ENCODE measurements at regions not wholly inside any gene's neighbourhood (a gene's known extent, or its start where the extent isn't known, plus 50 kb on each side); places are given as distances from the start of the nearest gene placed in this dataset.
"Not testable (repeated sequence)": the region's sequence is repeated elsewhere in the genome, so short reads cannot be mapped to it uniquely, and the experiment has no call there.

- not testable (repeated sequence) for DNase-seq
Measured at GRCh38 chr4:65998807-65999517, 328.7 kb upstream of the EPHA5 start.

GRCh38 chr4:65983061-65983460 lies 312.8 kb upstream of the EPHA5 start:
- peak; percentile 29 for DNase-seq

GRCh38 chr4:65976287-65976686 lies 306.0 kb upstream of the EPHA5 start:
- no peak for DNase-seq

GRCh38 chr4:65973186-65973585 lies 302.9 kb upstream of the EPHA5 start:
- DNase-seq = no peak

GRCh38 chr4:65971686-65972085 lies 301.4 kb upstream of the EPHA5 start:
- no peak for DNase-seq

- no peak for DNase-seq
Measured at GRCh38 chr4:65968831-65969558, 298.7 kb upstream of the EPHA5 start.

GRCh38 chr4:65960751-65961150 lies 290.5 kb upstream of the EPHA5 start:
- DNase-seq = no peak

- no peak for DNase-seq
Measured at GRCh38 chr4:65954416-65954815, 284.1 kb upstream of the EPHA5 start.

- DNase-seq = no peak
Measured at GRCh38 chr4:65951177-65951576, 280.9 kb upstream of the EPHA5 start.

- DNase-seq = peak; percentile 93
Measured at GRCh38 chr4:65943076-65943475, 272.8 kb upstream of the EPHA5 start.

GRCh38 chr4:65924843-65925242 lies 254.6 kb upstream of the EPHA5 start:
- DNase-seq = peak; percentile 8

- no peak for DNase-seq
Measured at GRCh38 chr4:65923616-65924015, 253.3 kb upstream of the EPHA5 start.

GRCh38 chr4:65921180-65921579 lies 250.9 kb upstream of the EPHA5 start:
- DNase-seq = no peak

- no peak for DNase-seq
Measured at GRCh38 chr4:65918872-65919271, 248.6 kb upstream of the EPHA5 start.

- no peak for DNase-seq
Measured at GRCh38 chr4:65918212-65918611, 247.9 kb upstream of the EPHA5 start.

- peak; percentile 85 for DNase-seq
Measured at GRCh38 chr4:65917486-65917885, 247.2 kb upstream of the EPHA5 start.

- no peak for DNase-seq
Measured at GRCh38 chr4:65911720-65912119, 241.4 kb upstream of the EPHA5 start.

GRCh38 chr4:65893957-65894755 lies 223.9 kb upstream of the EPHA5 start:
- peak; percentile 47 for DNase-seq

GRCh38 chr4:65893271-65893670 lies 223.0 kb upstream of the EPHA5 start:
- DNase-seq = no peak

- DNase-seq = peak; percentile 13
Measured at GRCh38 chr4:65880594-65880993, 210.3 kb upstream of the EPHA5 start.

GRCh38 chr4:65868096-65868824 lies 198.0 kb upstream of the EPHA5 start:
- no peak for DNase-seq

- DNase-seq = peak; percentile 15
Measured at GRCh38 chr4:65865489-65865888, 195.2 kb upstream of the EPHA5 start.

- DNase-seq = no peak
Measured at GRCh38 chr4:65861993-65862392, 191.7 kb upstream of the EPHA5 start.

Measured in fibroblast of skin of back (primary cell).